SH-SY5Y (cell line): ENCODE measurements at regions not wholly inside any gene's neighbourhood (a gene's known extent, or its start where the extent isn't known, plus 50 kb on each side); places are given as distances from the start of the nearest gene placed in this dataset.

Source experiments
- GATA2 ChIP-seq: IDR thresholded peaks from 2 replicates; pipeline ENCODE4 v1.6.1; 2011; ENCODE audit warnings: mild to moderate bottlenecking, low read depth, low read length
- GATA3 ChIP-seq: IDR thresholded peaks from 2 replicates; pipeline ENCODE4 v1.6.1; 2011; ENCODE audit warnings: low read depth, mild to moderate bottlenecking, low read length, moderate library complexity

GRCh38 chrX:42396136-42396535 lies 381.8 kb downstream of the PPP1R2C start:
- TF ChIP-seq GATA2 = no peak
- no peak for TF ChIP-seq GATA3
